ENCODE measurements at regions not wholly inside any gene's neighbourhood (a gene's known extent, or its start where the extent isn't known, plus 50 kb on each side); places are given as distances from the start of the nearest gene placed in this dataset.

GRCh38 chr6:63403725-63404124 is 83.9 kb upstream of the LGSN start:
- TF ChIP-seq, protein P1, sequence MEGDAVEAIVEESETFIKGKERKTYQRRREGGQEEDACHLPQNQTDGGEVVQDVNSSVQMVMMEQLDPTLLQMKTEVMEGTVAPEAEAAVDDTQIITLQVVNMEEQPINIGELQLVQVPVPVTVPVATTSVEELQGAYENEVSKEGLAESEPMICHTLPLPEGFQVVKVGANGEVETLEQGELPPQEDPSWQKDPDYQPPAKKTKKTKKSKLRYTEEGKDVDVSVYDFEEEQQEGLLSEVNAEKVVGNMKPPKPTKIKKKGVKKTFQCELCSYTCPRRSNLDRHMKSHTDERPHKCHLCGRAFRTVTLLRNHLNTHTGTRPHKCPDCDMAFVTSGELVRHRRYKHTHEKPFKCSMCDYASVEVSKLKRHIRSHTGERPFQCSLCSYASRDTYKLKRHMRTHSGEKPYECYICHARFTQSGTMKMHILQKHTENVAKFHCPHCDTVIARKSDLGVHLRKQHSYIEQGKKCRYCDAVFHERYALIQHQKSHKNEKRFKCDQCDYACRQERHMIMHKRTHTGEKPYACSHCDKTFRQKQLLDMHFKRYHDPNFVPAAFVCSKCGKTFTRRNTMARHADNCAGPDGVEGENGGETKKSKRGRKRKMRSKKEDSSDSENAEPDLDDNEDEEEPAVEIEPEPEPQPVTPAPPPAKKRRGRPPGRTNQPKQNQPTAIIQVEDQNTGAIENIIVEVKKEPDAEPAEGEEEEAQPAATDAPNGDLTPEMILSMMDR (IDR thresholded peaks at IDR 0.05; ENCODE audit: extremely low read depth, low read depth, low read length): no peak
- Histone ChIP-seq H3K4me3 (ENCODE audit: insufficient read depth, low read length) (no peak overlapping the region), H3K4me2 (ENCODE audit: insufficient read depth, low read length) (no peak overlapping the region), H3K36me3 (ENCODE audit: insufficient read depth, low read length) (no peaks in the 10 kb centered on the region), H3K79me2 (ENCODE audit: insufficient read depth, low read length) (no peaks in the 10 kb centered on the region), H3K4me1 (ENCODE audit: insufficient read depth, low read length) (no peaks in the 10 kb centered on the region), H3K27ac (ENCODE audit: low read depth, low read length) (no peak overlapping the region), H4K20me1 (ENCODE audit: insufficient read depth, low read length) (no peaks in the 10 kb centered on the region), H3K9me3 (ENCODE audit: low read depth, low read length) (no peaks in the 10 kb centered on the region), H3K27me3 (ENCODE audit: insufficient read depth, low read length) (no peaks in the 10 kb centered on the region), H2AFZ (ENCODE audit: low read length) (no peak overlapping the region)
- no peak for DNase-seq (ENCODE audit: insufficient read length, low spot score, missing footprints)

DNA sequence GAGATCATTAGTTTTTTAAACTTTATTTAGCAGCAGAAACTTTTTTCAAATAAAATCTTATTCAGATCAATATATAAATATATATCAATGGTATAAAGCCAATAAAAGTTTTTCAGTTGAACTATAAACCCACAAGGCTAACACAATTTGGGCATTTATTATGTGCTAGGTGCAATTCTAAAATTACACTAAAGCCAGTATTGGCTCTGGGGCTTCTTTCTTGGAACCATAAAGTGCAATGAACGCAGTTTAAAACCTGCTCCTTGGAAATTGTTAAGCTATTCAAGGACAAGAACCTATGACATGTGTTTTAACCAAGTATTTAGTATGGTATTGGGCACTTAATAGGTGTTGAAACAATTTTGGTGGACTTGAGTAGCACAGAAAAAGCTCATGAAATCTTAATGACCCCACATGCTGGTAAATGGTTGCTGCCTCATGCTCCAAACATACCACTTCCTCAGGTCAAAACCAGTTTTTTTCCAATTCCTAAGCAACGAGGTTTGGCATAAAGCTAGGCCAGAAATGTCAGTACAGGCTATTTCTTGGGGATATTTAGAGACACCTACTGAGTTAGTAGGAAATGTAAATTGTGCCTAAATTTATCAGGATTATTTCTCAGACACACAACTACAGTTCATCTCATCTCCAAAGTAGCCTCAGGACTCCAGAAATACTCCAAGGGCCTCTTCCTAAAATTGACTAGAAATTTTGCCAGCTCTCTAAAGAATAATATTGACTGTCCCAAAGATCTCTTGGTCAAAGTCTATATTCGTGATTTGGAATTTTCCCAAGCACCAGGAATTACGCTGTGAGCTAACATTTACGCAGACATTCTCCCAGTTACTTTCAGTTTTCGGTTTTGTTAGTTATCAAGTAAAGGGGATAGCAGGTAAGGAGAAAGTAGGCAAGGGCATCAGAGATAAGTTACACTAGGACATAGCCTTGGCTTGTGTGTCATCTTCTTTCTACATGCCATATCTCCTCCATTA is 90.9 kb upstream of the LGSN start:
- TF ChIP-seq, protein P1 (IDR thresholded peaks at IDR 0.05; ENCODE audit: extremely low read depth, low read depth, low read length): no peak
- no peak overlapping the region for H2AFZ ChIP-seq (ENCODE audit: low read length)
- H4K20me1 ChIP-seq (ENCODE audit: insufficient read depth, low read length): no peaks in the 10 kb centered on the region

GRCh38 chr6:63415286-63415685 is 95.5 kb upstream of the LGSN start:
- no peaks in the 10 kb centered on the region for H3K36me3 ChIP-seq (ENCODE audit: insufficient read depth, low read length)
- no peak overlapping the region for H3K27ac ChIP-seq (ENCODE audit: low read depth, low read length)
- H4K20me1 ChIP-seq (ENCODE audit: insufficient read depth, low read length): no peaks in the 10 kb centered on the region
- no peaks in the 10 kb centered on the region for H3K27me3 ChIP-seq (ENCODE audit: insufficient read depth, low read length)
- H3K79me2 ChIP-seq (ENCODE audit: insufficient read depth, low read length): no peaks in the 10 kb centered on the region
- no peaks in the 10 kb centered on the region for H3K4me1 ChIP-seq (ENCODE audit: insufficient read depth, low read length)
- no peak overlapping the region for H3K4me2 ChIP-seq (ENCODE audit: insufficient read depth, low read length)
- H2AFZ ChIP-seq (ENCODE audit: low read length): no peak overlapping the region
- DNase-seq (ENCODE audit: insufficient read length, low spot score, missing footprints): no peak
- H3K4me3 ChIP-seq (ENCODE audit: insufficient read depth, low read length): no peak overlapping the region
- H3K9me3 ChIP-seq (ENCODE audit: low read depth, low read length): no peaks in the 10 kb centered on the region
- TF ChIP-seq, protein P1 (IDR thresholded peaks at IDR 0.05; ENCODE audit: extremely low read depth, low read depth, low read length): no peak

More for the DNA sequence above, 90.9 kb upstream of the LGSN start:
- no peak overlapping the region for H3K4me3 ChIP-seq (ENCODE audit: insufficient read depth, low read length)
- no peaks in the 10 kb centered on the region for H3K4me1 ChIP-seq (ENCODE audit: insufficient read depth, low read length)
- no peaks in the 10 kb centered on the region for H3K79me2 ChIP-seq (ENCODE audit: insufficient read depth, low read length)
- no peak overlapping the region for H3K4me2 ChIP-seq (ENCODE audit: insufficient read depth, low read length)
- no peak for DNase-seq (ENCODE audit: insufficient read length, low spot score, missing footprints)
- no peaks in the 10 kb centered on the region for H3K36me3 ChIP-seq (ENCODE audit: insufficient read depth, low read length)
- no peaks in the 10 kb centered on the region for H3K9me3 ChIP-seq (ENCODE audit: low read depth, low read length)
- H3K27me3 ChIP-seq (ENCODE audit: insufficient read depth, low read length): no peaks in the 10 kb centered on the region
- no peak overlapping the region for H3K27ac ChIP-seq (ENCODE audit: low read depth, low read length)

DNA sequence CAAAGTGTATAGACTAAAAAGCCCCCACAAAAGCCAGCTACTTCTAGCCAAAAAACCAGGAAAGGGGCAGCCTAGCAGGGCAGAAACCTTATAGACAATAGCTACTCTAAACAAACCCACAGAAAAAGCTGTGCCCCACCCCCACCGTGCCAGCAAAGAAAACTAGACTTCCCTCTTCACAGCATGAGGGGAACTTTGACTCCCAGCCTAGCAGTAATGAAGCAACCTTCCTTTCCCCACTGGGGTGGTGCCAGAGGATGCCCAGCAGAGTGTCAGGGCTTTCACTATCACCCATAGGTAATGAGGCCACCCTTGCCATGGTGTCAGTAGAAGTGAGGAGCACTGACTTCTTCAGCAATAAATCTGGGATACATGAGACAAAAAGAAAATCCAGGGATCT is 99.0 kb upstream of the LGSN start:
- H3K79me2 ChIP-seq (ENCODE audit: insufficient read depth, low read length): no peaks in the 10 kb centered on the region
- no peak overlapping the region for H3K27ac ChIP-seq (ENCODE audit: low read depth, low read length)
- H3K9me3 ChIP-seq (ENCODE audit: low read depth, low read length): no peaks in the 10 kb centered on the region
- H3K27me3 ChIP-seq (ENCODE audit: insufficient read depth, low read length): no peaks in the 10 kb centered on the region
- no peak for DNase-seq (ENCODE audit: insufficient read length, low spot score, missing footprints)
- no peak overlapping the region for H3K4me3 ChIP-seq (ENCODE audit: insufficient read depth, low read length)
- no peak overlapping the region for H2AFZ ChIP-seq (ENCODE audit: low read length)
- TF ChIP-seq, protein P1 (IDR thresholded peaks at IDR 0.05; ENCODE audit: extremely low read depth, low read depth, low read length): no peak
- no peak overlapping the region for H3K4me2 ChIP-seq (ENCODE audit: insufficient read depth, low read length)
- H3K36me3 ChIP-seq (ENCODE audit: insufficient read depth, low read length): no peaks in the 10 kb centered on the region
- no peaks in the 10 kb centered on the region for H3K4me1 ChIP-seq (ENCODE audit: insufficient read depth, low read length)
- no peaks in the 10 kb centered on the region for H4K20me1 ChIP-seq (ENCODE audit: insufficient read depth, low read length)
